WI38 (cell line): ENCODE measurements at regions not wholly inside any gene's neighbourhood (a gene's known extent, or its start where the extent isn't known, plus 50 kb on each side); places are given as distances from the start of the nearest gene placed in this dataset.

Experiments used
- H3K4me3 ChIP-seq: 2 replicates; pipeline ENCODE4 v1.5.1; 2011; ENCODE audit warnings: low read depth, mild to moderate bottlenecking, control low read depth, low read length
- CTCF ChIP-seq: IDR thresholded peaks from 2 replicates; pipeline ENCODE4 v1.5.1; 2012; ENCODE audit warnings: low read depth, mild to moderate bottlenecking, control low read depth, low read length

GRCh38 chrX:20355187-20355586, 88.5 kb upstream of the RPS6KA3 start:
- no peak for TF ChIP-seq CTCF

GRCh38 chrX:20354505-20354904, 87.8 kb upstream of the RPS6KA3 start:
- TF ChIP-seq CTCF: no peak

More at GRCh38 chrX:20355187-20355586, 88.5 kb upstream of the RPS6KA3 start:
- no peak overlapping the region for H3K4me3 ChIP-seq

GRCh38 chrX:20352935-20353336, 86.2 kb upstream of the RPS6KA3 start:
- no peak for TF ChIP-seq CTCF
- no peak overlapping the region for H3K4me3 ChIP-seq

More at GRCh38 chrX:20354505-20354904, 87.8 kb upstream of the RPS6KA3 start:
- no peak overlapping the region for H3K4me3 ChIP-seq

- TF ChIP-seq CTCF: no peak
- no peak overlapping the region for H3K4me3 ChIP-seq
Measured at GRCh38 chrX:20352504-20352903, 85.8 kb upstream of the RPS6KA3 start.

GRCh38 chrX:20350596-20350995, 83.9 kb upstream of the RPS6KA3 start:
- no peak overlapping the region for H3K4me3 ChIP-seq
- no peak for TF ChIP-seq CTCF

- TF ChIP-seq CTCF: no peak
Measured at GRCh38 chrX:20348139-20348538, 81.4 kb upstream of the RPS6KA3 start.

GRCh38 chrX:20347481-20347880, 80.8 kb upstream of the RPS6KA3 start:
- no peak for TF ChIP-seq CTCF
- no peak overlapping the region for H3K4me3 ChIP-seq

More at GRCh38 chrX:20348139-20348538, 81.4 kb upstream of the RPS6KA3 start:
- H3K4me3 ChIP-seq: no peak overlapping the region
